AG09319 (cell line): ENCODE measurements at regions not wholly inside any gene's neighbourhood (a gene's known extent, or its start where the extent isn't known, plus 50 kb on each side); places are given as distances from the start of the nearest gene placed in this dataset.

ENCODE experiments used
- DNase-seq: peaks from one replicate; pipeline ENCODE4 v3.0.0-alpha.2; 2010; ENCODE audit warnings: low read depth; ENCODE audit errors: extremely low read depth
- CTCF ChIP-seq: IDR thresholded peaks from 2 replicates; pipeline ENCODE4 v1.5.1; 2011; ENCODE audit warnings: low read depth, mild to moderate bottlenecking, inconsistent platforms, low read length, moderate library complexity

GRCh38 chr16:64317601-64318000 is 804.3 kb downstream of the CDH11 start:
- TF ChIP-seq CTCF, result no peak
- no peak for DNase-seq

- TF ChIP-seq CTCF, result no peak
- no peak for DNase-seq
These were observed 808.1 kb downstream of the CDH11 start for GRCh38 chr16:64313726-64314125.

GRCh38 chr16:64312980-64313379 is 808.9 kb downstream of the CDH11 start:
- no peak for DNase-seq
- TF ChIP-seq CTCF, result no peak

GRCh38 chr16:64312292-64312691 is 809.6 kb downstream of the CDH11 start:
- TF ChIP-seq CTCF, result no peak
- DNase-seq, result no peak

- TF ChIP-seq CTCF, result no peak
- no peak for DNase-seq
These were observed 810.6 kb downstream of the CDH11 start for GRCh38 chr16:64311241-64311640.

GRCh38 chr16:64309398-64310110 is 812.3 kb downstream of the CDH11 start:
- no peak for DNase-seq
- TF ChIP-seq CTCF, result no peak

- TF ChIP-seq CTCF, result no peak
- DNase-seq, result no peak
These were observed 813.1 kb downstream of the CDH11 start for GRCh38 chr16:64308721-64309120.
